ENCODE measurements at regions not wholly inside any gene's neighbourhood (a gene's known extent, or its start where the extent isn't known, plus 50 kb on each side); places are given as distances from the start of the nearest gene placed in this dataset.

GRCh38 chr10:36380538-36380937, 738.4 kb upstream of the FZD8 start:
- H3K27me3 ChIP-seq, result no peaks in the 10 kb centered on the region
- WGBS, 2 donors, result 78 to 82% methylated on average over 2 of the region's 2 CpGs
- TF ChIP-seq POLR2A (IDR thresholded peaks at IDR 0.05) (no peak), CTCF (IDR thresholded peaks at IDR 0.05) (no peak)
- no peaks in the 10 kb centered on the region for H3K4me1 ChIP-seq
- H3K36me3 ChIP-seq (ENCODE audit: low read depth, missing control alignments), result no peaks in the 10 kb centered on the region
- H3K27ac ChIP-seq, result no peak overlapping the region
- H3K9me3 ChIP-seq, result no peaks in the 10 kb centered on the region
- intact Hi-C loops (cut with DNase I; ENCODE audit: low total_unique reads), result no loop called here
- DNase-seq, result no peak
- no peak overlapping the region for H3K4me3 ChIP-seq

- Histone ChIP-seq H3K36me3 (ENCODE audit: low read depth, missing control alignments) (no peaks in the 10 kb centered on the region), H3K4me1 (no peaks in the 10 kb centered on the region), H3K27me3 (no peaks in the 10 kb centered on the region), H3K4me3 (no peak overlapping the region), H3K27ac (no peak overlapping the region), H3K9me3 (no peaks in the 10 kb centered on the region)
- no peak for TF ChIP-seq POLR2A (IDR thresholded peaks at IDR 0.05)
- TF ChIP-seq CTCF (IDR thresholded peaks at IDR 0.05), result no peak
- intact Hi-C loops (cut with DNase I; ENCODE audit: low total_unique reads), result no loop called here
- 74 to 79% methylated on average over 3 of the region's 3 CpGs for WGBS, 2 donors
- DNase-seq, result no peak
Measured at GRCh38 chr10:36375107-36375506, 733.0 kb upstream of the FZD8 start.

GRCh38 chr10:36373424-36374096, 731.5 kb upstream of the FZD8 start:
- DNase-seq, result no peak
- intact Hi-C loops (cut with DNase I; ENCODE audit: low total_unique reads), result no loop called here
- Histone ChIP-seq H3K4me3 (no peak overlapping the region), H3K36me3 (ENCODE audit: low read depth, missing control alignments) (no peaks in the 10 kb centered on the region), H3K27me3 (no peaks in the 10 kb centered on the region), H3K4me1 (no peaks in the 10 kb centered on the region), H3K9me3 (no peaks in the 10 kb centered on the region), H3K27ac (no peak overlapping the region)
- TF ChIP-seq POLR2A (IDR thresholded peaks at IDR 0.05) (no peak), CTCF (IDR thresholded peaks at IDR 0.05) (no peak)
- WGBS, 2 donors, result 68 to 73% methylated on average over 8 of the region's 8 CpGs

- TF ChIP-seq POLR2A (IDR thresholded peaks at IDR 0.05), result no peak
- no peak for TF ChIP-seq CTCF (IDR thresholded peaks at IDR 0.05)
Measured at GRCh38 chr10:36367362-36367761, 725.3 kb upstream of the FZD8 start.

GRCh38 chr10:36366843-36367242, 724.7 kb upstream of the FZD8 start:
- no peaks in the 10 kb centered on the region for H3K36me3 ChIP-seq (ENCODE audit: low read depth, missing control alignments)
- no peak for TF ChIP-seq POLR2A (IDR thresholded peaks at IDR 0.05)
- TF ChIP-seq CTCF (IDR thresholded peaks at IDR 0.05), result no peak
- intact Hi-C loops (cut with DNase I; ENCODE audit: low total_unique reads), result no loop called here
- DNase-seq, result no peak
- H3K4me3 ChIP-seq, result no peak overlapping the region
- no peaks in the 10 kb centered on the region for H3K27me3 ChIP-seq
- no peaks in the 10 kb centered on the region for H3K9me3 ChIP-seq
- no peaks in the 10 kb centered on the region for H3K4me1 ChIP-seq
- H3K27ac ChIP-seq, result no peak overlapping the region

More at GRCh38 chr10:36367362-36367761, 725.3 kb upstream of the FZD8 start:
- intact Hi-C loops (cut with DNase I; ENCODE audit: low total_unique reads), result no loop called here
- H3K27ac ChIP-seq, result no peak overlapping the region
- H3K4me3 ChIP-seq, result no peak overlapping the region
- no peaks in the 10 kb centered on the region for H3K9me3 ChIP-seq
- no peaks in the 10 kb centered on the region for H3K27me3 ChIP-seq
- no peaks in the 10 kb centered on the region for H3K4me1 ChIP-seq
- H3K36me3 ChIP-seq (ENCODE audit: low read depth, missing control alignments), result no peaks in the 10 kb centered on the region
- no peak for DNase-seq
- 70 to 81% methylated on average over 3 of the region's 3 CpGs for WGBS, 2 donors
